ENCODE measurements at regions not wholly inside any gene's neighbourhood (a gene's known extent, or its start where the extent isn't known, plus 50 kb on each side); places are given as distances from the start of the nearest gene placed in this dataset.

GRCh38 chr18:61127714-61128467, 205.3 kb upstream of the CDH20 start:
- TF ChIP-seq CTCF (conservative IDR thresholded peaks at IDR 0.05; ENCODE audit: low read depth, low read length) = no peak
- H3K4me3 ChIP-seq (ENCODE audit: low read depth, low read length) = no peak overlapping the region
- no peak for DNase-seq (ENCODE audit: low read depth)

- no peak overlapping the region for H3K4me3 ChIP-seq (ENCODE audit: low read depth, low read length)
- DNase-seq (ENCODE audit: low read depth) = no peak
- no peak for TF ChIP-seq CTCF (conservative IDR thresholded peaks at IDR 0.05; ENCODE audit: low read depth, low read length)
These were observed 204.2 kb upstream of the CDH20 start for GRCh38 chr18:61129001-61129400.

GRCh38 chr18:61132031-61132430, 201.2 kb upstream of the CDH20 start:
- TF ChIP-seq CTCF (conservative IDR thresholded peaks at IDR 0.05; ENCODE audit: low read depth, low read length) = no peak
- no peak for DNase-seq (ENCODE audit: low read depth)
- no peak overlapping the region for H3K4me3 ChIP-seq (ENCODE audit: low read depth, low read length)

GRCh38 chr18:61133783-61134182, 199.4 kb upstream of the CDH20 start:
- H3K4me3 ChIP-seq (ENCODE audit: low read depth, low read length) = no peak overlapping the region
- DNase-seq (ENCODE audit: low read depth) = no peak
- TF ChIP-seq CTCF (conservative IDR thresholded peaks at IDR 0.05; ENCODE audit: low read depth, low read length) = no peak

- no peak overlapping the region for H3K4me3 ChIP-seq (ENCODE audit: low read depth, low read length)
- DNase-seq (ENCODE audit: low read depth) = no peak
- TF ChIP-seq CTCF (conservative IDR thresholded peaks at IDR 0.05; ENCODE audit: low read depth, low read length) = no peak
These were observed 196.4 kb upstream of the CDH20 start for GRCh38 chr18:61136711-61137251.

DNA sequence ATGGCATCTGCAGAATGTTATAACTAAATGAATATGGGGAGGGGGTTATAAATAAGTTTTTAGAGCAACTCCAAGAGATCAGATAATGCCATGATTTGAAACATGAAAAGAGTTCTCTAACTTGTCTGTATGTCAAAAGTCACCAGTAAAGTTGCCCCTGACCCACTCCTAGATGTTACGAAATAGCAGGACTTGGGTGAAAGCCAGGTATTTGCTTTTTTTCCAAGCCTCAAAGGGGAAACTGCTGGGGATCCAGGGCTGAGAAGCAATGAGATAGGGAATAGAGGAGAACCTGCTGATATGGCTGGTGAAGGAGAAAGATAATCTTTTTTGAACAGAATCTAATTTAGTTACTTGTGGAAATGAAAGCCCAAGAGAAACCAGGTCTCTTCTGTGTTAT, 191.5 kb upstream of the CDH20 start:
- no peak overlapping the region for H3K4me3 ChIP-seq (ENCODE audit: low read depth, low read length)
- TF ChIP-seq CTCF (conservative IDR thresholded peaks at IDR 0.05; ENCODE audit: low read depth, low read length) = no peak
- no peak for DNase-seq (ENCODE audit: low read depth)

- H3K4me3 ChIP-seq (ENCODE audit: low read depth, low read length) = no peak overlapping the region
- TF ChIP-seq CTCF (conservative IDR thresholded peaks at IDR 0.05; ENCODE audit: low read depth, low read length) = no peak
- no peak for DNase-seq (ENCODE audit: low read depth)
These were observed 184.9 kb upstream of the CDH20 start for GRCh38 chr18:61148322-61148721.
